ENCODE measurements at regions not wholly inside any gene's neighbourhood (a gene's known extent, or its start where the extent isn't known, plus 50 kb on each side); places are given as distances from the start of the nearest gene placed in this dataset.

GRCh38 chr3:21330293-21330692 is 420.7 kb downstream of the ZNF385D start:
- H3K4me1 Mint-ChIP-seq (ENCODE audit: unreplicated experiment): peaks cover 32% of the 10 kb centered on the region
- TF ChIP-seq CTCF (IDR thresholded peaks at IDR 0.05): no peak
- no peak for DNase-seq (ENCODE audit: extremely low spot score, unreplicated experiment)
- H3K27ac Mint-ChIP-seq (ENCODE audit: unreplicated experiment): no peak overlapping the region
- no peaks in the 10 kb centered on the region for H3K36me3 Mint-ChIP-seq (ENCODE audit: unreplicated experiment)
- no peaks in the 10 kb centered on the region for H3K9me3 Mint-ChIP-seq (ENCODE audit: unreplicated experiment)
- no peaks in the 10 kb centered on the region for H3K27me3 Mint-ChIP-seq (ENCODE audit: unreplicated experiment)
- H3K4me3 Mint-ChIP-seq (ENCODE audit: unreplicated experiment): no peak overlapping the region

DNA sequence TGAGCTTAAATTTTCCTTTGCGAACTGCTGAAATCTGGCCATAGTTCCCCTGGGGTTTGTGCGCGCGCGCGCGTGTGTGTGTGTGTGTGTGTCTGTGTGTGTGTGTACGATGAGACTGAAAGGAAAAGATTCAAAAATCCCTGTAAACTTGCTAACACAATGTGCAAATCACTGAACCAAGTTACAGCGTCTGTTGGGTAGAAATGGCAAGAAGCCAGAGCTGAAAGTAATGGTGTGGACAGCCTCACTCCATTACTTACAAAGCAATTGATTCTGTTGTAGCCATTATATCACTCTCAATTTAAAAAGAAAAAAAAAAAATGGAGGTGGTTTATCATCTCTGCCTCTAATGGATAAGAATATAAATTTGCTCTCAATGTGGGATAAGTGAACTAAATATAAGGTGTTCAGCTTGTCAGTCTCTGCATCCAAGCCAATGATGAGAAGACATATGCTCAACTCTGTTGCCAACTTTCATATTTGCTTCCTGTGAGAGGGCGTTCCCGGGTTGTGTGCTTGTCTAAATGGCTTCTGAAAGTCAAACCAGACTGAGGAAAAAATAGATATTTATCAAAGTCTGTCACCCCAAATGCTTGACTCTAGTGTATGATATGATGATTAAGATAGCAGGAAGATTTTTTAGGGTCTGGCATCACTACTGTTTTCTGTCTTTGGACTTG is 422.2 kb downstream of the ZNF385D start:
- Mint-ChIP-seq H3K36me3 (ENCODE audit: unreplicated experiment) (no peaks in the 10 kb centered on the region), H3K27ac (ENCODE audit: unreplicated experiment) (no peak overlapping the region), H3K4me3 (ENCODE audit: unreplicated experiment) (no peak overlapping the region), H3K9me3 (ENCODE audit: unreplicated experiment) (no peaks in the 10 kb centered on the region), H3K4me1 (ENCODE audit: unreplicated experiment) (peaks cover 32% of the 10 kb centered on the region), H3K27me3 (ENCODE audit: unreplicated experiment) (no peaks in the 10 kb centered on the region)
- no peak for TF ChIP-seq CTCF (IDR thresholded peaks at IDR 0.05)
- DNase-seq (ENCODE audit: extremely low spot score, unreplicated experiment): no peak

GRCh38 chr3:21326704-21327475 is 424.1 kb downstream of the ZNF385D start:
- Mint-ChIP-seq H3K27me3 (ENCODE audit: unreplicated experiment) (no peaks in the 10 kb centered on the region), H3K4me1 (ENCODE audit: unreplicated experiment) (peaks cover 32% of the 10 kb centered on the region), H3K9me3 (ENCODE audit: unreplicated experiment) (no peaks in the 10 kb centered on the region), H3K27ac (ENCODE audit: unreplicated experiment) (peak overlapping the region; percentile 85), H3K36me3 (ENCODE audit: unreplicated experiment) (no peaks in the 10 kb centered on the region), H3K4me3 (ENCODE audit: unreplicated experiment) (no peak overlapping the region)
- DNase-seq (ENCODE audit: extremely low spot score, unreplicated experiment): no peak
- TF ChIP-seq CTCF (IDR thresholded peaks at IDR 0.05): no peak

DNA sequence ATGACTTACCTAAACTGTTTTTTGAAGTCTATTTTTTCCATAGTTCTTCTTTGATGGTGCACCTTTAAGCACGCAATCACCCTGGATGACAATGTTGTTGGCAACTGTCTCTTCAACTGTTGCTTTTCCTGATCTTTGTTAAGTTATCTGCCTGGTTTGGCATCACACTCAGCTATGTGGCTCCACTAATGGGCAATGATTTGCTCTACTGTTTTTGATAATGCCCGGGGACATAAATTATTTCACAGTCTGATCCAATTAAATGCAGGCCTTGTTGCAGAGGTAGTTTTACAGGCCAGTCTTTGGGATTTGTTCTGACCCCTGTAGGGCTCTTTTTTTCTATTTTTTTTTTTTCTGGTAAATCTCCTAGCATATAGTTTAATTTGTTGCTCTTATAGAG is 436.3 kb downstream of the ZNF385D start:
- no peak overlapping the region for H3K4me3 Mint-ChIP-seq (ENCODE audit: unreplicated experiment)
- peaks cover 4% of the 10 kb centered on the region for H3K4me1 Mint-ChIP-seq (ENCODE audit: unreplicated experiment)
- H3K9me3 Mint-ChIP-seq (ENCODE audit: unreplicated experiment): peaks cover 9% of the 10 kb centered on the region
- no peaks in the 10 kb centered on the region for H3K36me3 Mint-ChIP-seq (ENCODE audit: unreplicated experiment)
- DNase-seq (ENCODE audit: extremely low spot score, unreplicated experiment): no peak
- H3K27me3 Mint-ChIP-seq (ENCODE audit: unreplicated experiment): no peaks in the 10 kb centered on the region
- TF ChIP-seq CTCF (IDR thresholded peaks at IDR 0.05): no peak
- no peak overlapping the region for H3K27ac Mint-ChIP-seq (ENCODE audit: unreplicated experiment)

GRCh38 chr3:21310891-21311290 is 440.1 kb downstream of the ZNF385D start:
- H3K36me3 Mint-ChIP-seq (ENCODE audit: unreplicated experiment): no peaks in the 10 kb centered on the region
- DNase-seq (ENCODE audit: extremely low spot score, unreplicated experiment): no peak
- peaks cover 7% of the 10 kb centered on the region for H3K9me3 Mint-ChIP-seq (ENCODE audit: unreplicated experiment)
- H3K4me1 Mint-ChIP-seq (ENCODE audit: unreplicated experiment): peaks cover 4% of the 10 kb centered on the region
- no peak overlapping the region for H3K27ac Mint-ChIP-seq (ENCODE audit: unreplicated experiment)
- no peak for TF ChIP-seq CTCF (IDR thresholded peaks at IDR 0.05)
- H3K4me3 Mint-ChIP-seq (ENCODE audit: unreplicated experiment): no peak overlapping the region
- H3K27me3 Mint-ChIP-seq (ENCODE audit: unreplicated experiment): no peaks in the 10 kb centered on the region

All from osteocyte (in vitro differentiated cells).